Epithelial cell of proximal tubule (primary cell): ENCODE measurements at regions not wholly inside any gene's neighbourhood (a gene's known extent, or its start where the extent isn't known, plus 50 kb on each side); places are given as distances from the start of the nearest gene placed in this dataset.

Experiments used
- DNase-seq: peaks from one replicate; pipeline ENCODE4 v3.0.0-alpha.2; 2011; ENCODE audit warnings: low read depth
- H3K4me3 ChIP-seq: 2 replicates; pipeline ENCODE4 v1.5.1; 2011; ENCODE audit warnings: low read depth, mild to moderate bottlenecking, low read length
- TF ChIP-seq, protein P1 (sequence below): conservative IDR thresholded peaks from 2 replicates; pipeline ENCODE4 v1.5.1; 2012; ENCODE audit warnings: low read depth, mild to moderate bottlenecking, low read length

DNA sequence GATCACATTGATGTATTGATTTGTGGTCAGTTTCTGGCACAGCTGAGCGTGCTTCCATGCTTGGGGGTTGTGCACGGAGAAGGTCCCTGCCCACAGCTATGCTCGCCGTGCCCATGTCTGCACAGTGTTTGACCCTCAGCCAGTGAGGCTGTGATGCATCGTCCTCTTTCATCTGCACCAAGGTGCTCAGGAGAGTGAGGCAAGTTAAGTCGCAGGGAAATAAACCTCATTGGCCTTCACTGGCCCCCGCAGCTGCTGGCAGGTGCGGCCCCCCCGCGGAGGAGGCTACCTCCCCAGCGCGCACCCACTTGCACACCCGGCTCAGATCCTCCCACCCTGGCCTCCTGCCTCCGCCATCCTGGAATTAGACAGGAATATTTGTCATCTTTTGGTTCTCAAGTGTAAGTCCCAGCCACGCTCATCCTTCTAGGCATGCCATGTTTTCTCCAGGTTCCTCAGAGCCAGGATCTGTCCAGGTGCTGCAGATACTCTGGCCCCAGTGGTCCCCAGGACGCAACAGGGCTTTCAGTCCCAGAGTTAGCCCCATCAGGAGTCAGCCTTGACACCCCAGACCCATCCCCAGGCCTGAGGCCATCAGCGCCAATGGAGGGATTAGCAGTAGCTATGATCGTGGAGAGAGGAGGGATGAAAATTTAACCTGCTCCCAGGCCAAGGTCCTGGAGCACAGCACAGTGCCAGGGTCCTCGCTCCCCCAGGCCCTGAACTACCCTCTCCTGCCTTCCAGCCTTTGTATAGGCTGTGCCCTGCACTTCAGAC lies 93.7 kb downstream of the OAT start:
- DNase-seq = no peak
- H3K4me3 ChIP-seq = no peak overlapping the region
- TF ChIP-seq, protein P1, sequence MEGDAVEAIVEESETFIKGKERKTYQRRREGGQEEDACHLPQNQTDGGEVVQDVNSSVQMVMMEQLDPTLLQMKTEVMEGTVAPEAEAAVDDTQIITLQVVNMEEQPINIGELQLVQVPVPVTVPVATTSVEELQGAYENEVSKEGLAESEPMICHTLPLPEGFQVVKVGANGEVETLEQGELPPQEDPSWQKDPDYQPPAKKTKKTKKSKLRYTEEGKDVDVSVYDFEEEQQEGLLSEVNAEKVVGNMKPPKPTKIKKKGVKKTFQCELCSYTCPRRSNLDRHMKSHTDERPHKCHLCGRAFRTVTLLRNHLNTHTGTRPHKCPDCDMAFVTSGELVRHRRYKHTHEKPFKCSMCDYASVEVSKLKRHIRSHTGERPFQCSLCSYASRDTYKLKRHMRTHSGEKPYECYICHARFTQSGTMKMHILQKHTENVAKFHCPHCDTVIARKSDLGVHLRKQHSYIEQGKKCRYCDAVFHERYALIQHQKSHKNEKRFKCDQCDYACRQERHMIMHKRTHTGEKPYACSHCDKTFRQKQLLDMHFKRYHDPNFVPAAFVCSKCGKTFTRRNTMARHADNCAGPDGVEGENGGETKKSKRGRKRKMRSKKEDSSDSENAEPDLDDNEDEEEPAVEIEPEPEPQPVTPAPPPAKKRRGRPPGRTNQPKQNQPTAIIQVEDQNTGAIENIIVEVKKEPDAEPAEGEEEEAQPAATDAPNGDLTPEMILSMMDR = no peak

DNA sequence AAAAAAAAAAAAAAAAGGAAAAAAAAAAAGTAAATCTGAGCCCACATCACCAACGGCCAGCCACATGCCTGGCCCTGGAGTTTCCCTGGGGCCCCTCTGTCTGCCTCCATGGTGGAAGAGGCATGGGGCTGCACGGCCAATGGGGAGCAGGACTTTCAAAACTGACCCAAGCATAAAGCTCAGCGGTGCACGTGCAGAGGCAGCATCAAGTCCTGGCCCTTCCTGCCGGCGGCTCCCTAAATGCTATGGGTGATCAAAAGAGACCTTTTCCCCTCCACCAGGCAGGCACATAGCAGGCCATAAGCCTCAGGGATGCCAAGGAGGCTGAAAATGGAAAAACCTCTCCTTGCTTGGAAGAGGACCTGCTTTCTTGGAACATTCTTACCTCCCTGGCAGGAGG lies 94.3 kb downstream of the OAT start:
- DNase-seq = no peak
- TF ChIP-seq, protein P1 = no peak
- H3K4me3 ChIP-seq = no peak overlapping the region

DNA sequence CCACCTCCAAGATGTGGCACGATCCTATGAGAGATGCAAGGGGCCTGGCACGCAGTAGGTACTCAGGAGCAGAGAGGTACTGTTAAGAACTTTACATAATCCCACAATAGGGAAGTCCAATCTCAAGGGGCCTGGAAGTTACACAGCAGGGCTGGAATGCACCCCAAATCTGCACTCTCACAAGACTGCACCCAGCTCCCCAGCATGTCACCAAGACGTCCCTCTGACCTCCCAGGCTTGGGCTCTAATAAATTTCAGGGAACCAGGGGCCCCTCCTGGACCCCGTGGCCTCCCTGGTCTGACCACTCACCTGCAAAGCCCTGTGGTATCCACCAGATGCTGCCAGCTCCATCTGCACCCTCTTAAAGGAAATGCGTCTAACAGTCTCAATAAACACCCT lies 94.9 kb downstream of the OAT start:
- no peak overlapping the region for H3K4me3 ChIP-seq
- DNase-seq = no peak
- TF ChIP-seq, protein P1 = no peak

GRCh38 chr10:124323111-124323725 lies 95.5 kb downstream of the OAT start:
- no peak overlapping the region for H3K4me3 ChIP-seq
- DNase-seq = no peak
- TF ChIP-seq, protein P1 = no peak

DNA sequence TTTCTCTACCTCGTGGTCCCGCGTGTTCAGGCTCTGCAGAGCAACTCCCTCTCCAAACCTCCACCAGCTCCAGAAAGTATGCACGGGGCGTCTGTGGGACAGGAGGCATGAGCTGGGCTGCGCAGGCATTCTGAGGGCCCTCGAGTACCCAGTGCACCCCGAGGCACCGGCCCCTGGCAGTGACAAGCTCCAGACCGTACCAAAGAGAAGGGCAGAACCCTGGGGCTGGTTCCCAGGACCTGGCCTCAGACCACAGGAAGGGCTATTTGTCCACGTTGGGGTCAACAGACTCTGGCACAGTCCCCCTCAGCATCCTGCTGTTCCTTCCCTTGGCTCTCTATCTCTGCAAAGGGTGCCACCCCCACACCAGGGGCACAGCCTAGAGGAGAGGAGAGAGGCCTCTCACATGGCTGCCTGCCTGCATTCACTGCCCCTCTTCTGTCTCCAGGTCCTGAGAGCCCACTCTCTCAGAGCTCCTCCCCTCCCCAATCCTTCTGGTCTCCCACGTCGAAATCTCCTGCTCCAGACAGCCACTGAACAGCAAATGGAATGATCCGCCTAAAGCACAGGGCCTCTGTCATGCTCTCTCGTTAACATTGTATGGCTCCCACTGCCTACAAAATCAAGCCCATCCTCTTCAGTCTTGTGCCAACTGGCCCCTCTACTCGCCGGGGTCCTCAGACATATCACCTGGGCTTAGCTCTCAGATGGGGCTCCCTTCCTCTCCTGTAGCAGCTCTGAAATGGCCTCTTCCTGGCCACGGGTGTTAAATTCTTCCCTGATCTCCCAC lies 96.3 kb downstream of the OAT start:
- TF ChIP-seq, protein P1 = no peak
- DNase-seq = no peak
- H3K4me3 ChIP-seq = no peak overlapping the region

DNA sequence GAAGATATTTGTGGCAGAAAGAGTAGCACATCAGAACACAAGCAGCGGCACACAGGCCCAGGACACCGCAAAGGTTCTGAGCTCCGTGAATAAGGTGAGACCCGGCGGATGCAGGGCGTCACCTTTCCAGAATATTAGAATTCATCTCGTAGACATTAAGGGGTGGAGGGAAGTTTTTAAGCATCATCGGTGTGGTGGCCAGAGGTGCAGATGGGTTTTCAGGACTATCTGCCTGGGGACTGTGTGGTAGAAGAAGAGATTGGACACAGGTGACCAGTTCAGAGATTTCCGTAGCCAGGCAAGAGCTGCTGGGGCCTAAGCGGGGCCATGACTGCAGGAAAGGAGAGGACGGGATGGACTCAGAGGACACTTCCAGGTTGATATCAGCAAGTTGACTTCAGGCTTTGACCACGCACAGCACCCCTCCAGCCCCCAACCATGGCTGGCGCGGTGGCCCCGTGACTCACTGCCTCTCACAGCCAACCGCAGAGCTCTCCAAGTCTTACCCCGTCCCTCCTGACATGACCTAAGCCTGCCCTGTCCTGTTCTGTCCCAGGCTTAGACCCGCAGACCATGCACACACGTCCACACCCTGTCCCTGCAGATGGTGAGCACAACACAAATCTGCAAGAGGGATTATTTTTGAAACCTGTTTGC lies 97.2 kb downstream of the OAT start:
- no peak overlapping the region for H3K4me3 ChIP-seq
- TF ChIP-seq, protein P1 = no peak
- DNase-seq = no peak
